ENCODE measurements at regions not wholly inside any gene's neighbourhood (a gene's known extent, or its start where the extent isn't known, plus 50 kb on each side); places are given as distances from the start of the nearest gene placed in this dataset.

- CTCF ChIA-PET: no interaction called here
- intact Hi-C loops (cut with micrococcal nuclease; ENCODE audit: unreplicated experiment) (no loop called here), in situ Hi-C loops (cut with HindIII; ENCODE audit: low pct_unique_long_range_greater_than_20kb, low sequenced_read_pairs) (no loop called here)
- Histone ChIP-seq H3K4me1 (ENCODE audit: control insufficient read depth, insufficient read depth, low read length) (no peaks in the 10 kb centered on the region), H3K9me3 (ENCODE audit: control insufficient read depth, insufficient read depth, low read depth, low read length) (no peaks in the 10 kb centered on the region), H3K4me3 (ENCODE audit: low read depth in 2 of 2, low read length in 2 of 2) (no peak overlapping the region), H3K27ac (ENCODE audit: low read length) (no peak overlapping the region), H3K27me3 (ENCODE audit: control insufficient read depth, insufficient read depth, low read length) (no peaks in the 10 kb centered on the region), H3K36me3 (ENCODE audit: control insufficient read depth, insufficient read depth, low read length) (no peaks in the 10 kb centered on the region)
- no peak for ATAC-seq
- TF ChIP-seq TCF7L2 (IDR thresholded peaks at IDR 0.05; ENCODE audit: low read depth, low read length): no peak
- no peak for TF ChIP-seq CTCF (IDR thresholded peaks at IDR 0.05)
- no peak for TF ChIP-seq SIN3A (IDR thresholded peaks at IDR 0.05; ENCODE audit: borderline replicate concordance, insufficient read depth, low read depth, low read length)
- TF ChIP-seq, protein P1, sequence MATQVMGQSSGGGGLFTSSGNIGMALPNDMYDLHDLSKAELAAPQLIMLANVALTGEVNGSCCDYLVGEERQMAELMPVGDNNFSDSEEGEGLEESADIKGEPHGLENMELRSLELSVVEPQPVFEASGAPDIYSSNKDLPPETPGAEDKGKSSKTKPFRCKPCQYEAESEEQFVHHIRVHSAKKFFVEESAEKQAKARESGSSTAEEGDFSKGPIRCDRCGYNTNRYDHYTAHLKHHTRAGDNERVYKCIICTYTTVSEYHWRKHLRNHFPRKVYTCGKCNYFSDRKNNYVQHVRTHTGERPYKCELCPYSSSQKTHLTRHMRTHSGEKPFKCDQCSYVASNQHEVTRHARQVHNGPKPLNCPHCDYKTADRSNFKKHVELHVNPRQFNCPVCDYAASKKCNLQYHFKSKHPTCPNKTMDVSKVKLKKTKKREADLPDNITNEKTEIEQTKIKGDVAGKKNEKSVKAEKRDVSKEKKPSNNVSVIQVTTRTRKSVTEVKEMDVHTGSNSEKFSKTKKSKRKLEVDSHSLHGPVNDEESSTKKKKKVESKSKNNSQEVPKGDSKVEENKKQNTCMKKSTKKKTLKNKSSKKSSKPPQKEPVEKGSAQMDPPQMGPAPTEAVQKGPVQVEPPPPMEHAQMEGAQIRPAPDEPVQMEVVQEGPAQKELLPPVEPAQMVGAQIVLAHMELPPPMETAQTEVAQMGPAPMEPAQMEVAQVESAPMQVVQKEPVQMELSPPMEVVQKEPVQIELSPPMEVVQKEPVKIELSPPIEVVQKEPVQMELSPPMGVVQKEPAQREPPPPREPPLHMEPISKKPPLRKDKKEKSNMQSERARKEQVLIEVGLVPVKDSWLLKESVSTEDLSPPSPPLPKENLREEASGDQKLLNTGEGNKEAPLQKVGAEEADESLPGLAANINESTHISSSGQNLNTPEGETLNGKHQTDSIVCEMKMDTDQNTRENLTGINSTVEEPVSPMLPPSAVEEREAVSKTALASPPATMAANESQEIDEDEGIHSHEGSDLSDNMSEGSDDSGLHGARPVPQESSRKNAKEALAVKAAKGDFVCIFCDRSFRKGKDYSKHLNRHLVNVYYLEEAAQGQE (IDR thresholded peaks at IDR 0.05; ENCODE audit: insufficient read depth in 1 of 2, low read depth in 2 of 2, low read length in 1 of 2): no peak
- TF ChIP-seq POLR2AphosphoS5 (IDR thresholded peaks at IDR 0.05; ENCODE audit: low read depth, low read length): no peak
- POLR2A ChIA-PET: no interaction called here
- DNase-seq (ENCODE audit: low read depth, low spot score): no peak
- BruUV-seq (replicated peaks): no TSS peak
These were observed 376.3 kb downstream of the PDCD6IP start for GRCh38 chr3:34174740-34175139.

DNA sequence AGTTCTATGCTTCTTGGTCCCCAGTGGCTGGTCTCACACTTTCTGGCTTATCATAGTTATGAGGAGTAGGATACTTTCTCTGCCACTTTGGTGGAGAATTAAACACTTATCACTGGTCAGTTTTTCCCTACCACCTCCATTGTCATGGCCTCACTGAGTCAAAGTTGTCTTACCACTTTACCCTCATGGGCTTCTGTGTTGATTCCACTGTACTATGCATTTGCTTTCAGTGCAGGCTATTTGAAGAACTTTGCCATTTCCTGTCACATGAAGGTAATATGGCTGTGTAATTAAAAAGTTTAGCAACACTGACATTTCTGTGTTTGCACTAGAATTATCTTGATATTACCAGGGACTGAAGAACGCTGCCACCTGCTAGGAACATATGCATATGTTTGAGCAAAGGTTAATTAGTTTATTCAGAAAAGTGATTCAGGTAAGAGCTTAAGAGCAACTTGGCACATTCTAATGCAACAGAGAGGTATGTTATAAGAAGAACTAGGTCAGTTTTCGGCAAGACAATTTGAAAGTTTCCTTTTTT is 377.3 kb downstream of the PDCD6IP start:
- DNase-seq (ENCODE audit: low read depth, low spot score) (no peak), ATAC-seq (no peak)
- H3K9me3 ChIP-seq (ENCODE audit: control insufficient read depth, insufficient read depth, low read depth, low read length): no peaks in the 10 kb centered on the region
- in situ Hi-C loops (cut with HindIII; ENCODE audit: low pct_unique_long_range_greater_than_20kb, low sequenced_read_pairs) (no loop called here), intact Hi-C loops (cut with micrococcal nuclease; ENCODE audit: unreplicated experiment) (no loop called here)
- POLR2A ChIA-PET: no interaction called here
- no peak overlapping the region for H3K27ac ChIP-seq (ENCODE audit: low read length)
- H3K36me3 ChIP-seq (ENCODE audit: control insufficient read depth, insufficient read depth, low read length): no peaks in the 10 kb centered on the region
- no peaks in the 10 kb centered on the region for H3K4me1 ChIP-seq (ENCODE audit: control insufficient read depth, insufficient read depth, low read length)
- no peaks in the 10 kb centered on the region for H3K27me3 ChIP-seq (ENCODE audit: control insufficient read depth, insufficient read depth, low read length)
- BruUV-seq (replicated peaks): no TSS peak
- no peak for TF ChIP-seq TCF7L2 (IDR thresholded peaks at IDR 0.05; ENCODE audit: low read depth, low read length)
- TF ChIP-seq CTCF (IDR thresholded peaks at IDR 0.05): no peak
- H3K4me3 ChIP-seq (ENCODE audit: low read depth in 2 of 2, low read length in 2 of 2): no peak overlapping the region
- CTCF ChIA-PET: no interaction called here
